ENCODE measurements at regions not wholly inside any gene's neighbourhood (a gene's known extent, or its start where the extent isn't known, plus 50 kb on each side); places are given as distances from the start of the nearest gene placed in this dataset.

- no peak for TF ChIP-seq SUZ12 (IDR thresholded peaks at IDR 0.05; ENCODE audit: extremely low read depth, insufficient read depth, insufficient read length)
- TF ChIP-seq YY1 (IDR thresholded peaks at IDR 0.05; ENCODE audit: insufficient read depth, insufficient read length): no peak
- TF ChIP-seq ZNF274 (IDR thresholded peaks at IDR 0.05; ENCODE audit: low read depth, low read length): no peak
These were observed 96.9 kb upstream of the TMPO start for GRCh38 chr12:98418357-98419075.

Data from NT2/D1 (cell line).